HPDE6-E6E7 (cell line): ENCODE measurements at regions not wholly inside any gene's neighbourhood (a gene's known extent, or its start where the extent isn't known, plus 50 kb on each side); places are given as distances from the start of the nearest gene placed in this dataset.
"Not testable (repeated sequence)": the region's sequence is repeated elsewhere in the genome, so short reads cannot be mapped to it uniquely, and the experiment has no call there.

Experiments
- DNase-seq: peaks from one replicate; pipeline ENCODE4 v3.0.0; 2011; ENCODE audit warnings: missing footprints; ENCODE audit errors: extremely low spot score

- DNase-seq, result peak; percentile 68
Observed at GRCh38 chr3:125916376-125916978, 52.5 kb upstream of the ROPN1B start.

GRCh38 chr3:125917020-125917549 lies 51.9 kb upstream of the ROPN1B start:
- DNase-seq, result not testable (repeated sequence)

GRCh38 chr3:125918024-125918423 lies 51.0 kb upstream of the ROPN1B start:
- DNase-seq, result not testable (repeated sequence)

- not testable (repeated sequence) for DNase-seq
Observed at GRCh38 chr3:125918451-125918850, 50.5 kb upstream of the ROPN1B start.

GRCh38 chr3:125918866-125919265 lies 50.1 kb upstream of the ROPN1B start:
- DNase-seq, result not testable (repeated sequence)
